Dermis blood vessel endothelial cell (primary cell): ENCODE measurements at regions not wholly inside any gene's neighbourhood (a gene's known extent, or its start where the extent isn't known, plus 50 kb on each side); places are given as distances from the start of the nearest gene placed in this dataset.
A peak's percentile ranks its signal among the peaks of the same experiment; 100 is the strongest.
"Not testable (repeated sequence)": the region's sequence is repeated elsewhere in the genome, so short reads cannot be mapped to it uniquely, and the experiment has no call there.

Experiments
- DNase-seq: peaks from one replicate; pipeline ENCODE4 v3.0.0; 2010

- DNase-seq = no peak
Measured at GRCh38 chr2:145753041-145753608, 1233.2 kb upstream of the ZEB2 start.

GRCh38 chr2:145752091-145752806 is 1232.3 kb upstream of the ZEB2 start:
- DNase-seq = peak; percentile 83

- peak; percentile 63 for DNase-seq
Measured at GRCh38 chr2:145751629-145752028, 1231.7 kb upstream of the ZEB2 start.

GRCh38 chr2:145751155-145751554 is 1231.2 kb upstream of the ZEB2 start:
- DNase-seq = peak; percentile 14

GRCh38 chr2:145750612-145751011 is 1230.7 kb upstream of the ZEB2 start:
- no peak for DNase-seq

- no peak for DNase-seq
Measured at GRCh38 chr2:145750144-145750543, 1230.2 kb upstream of the ZEB2 start.

GRCh38 chr2:145749556-145749955 is 1229.6 kb upstream of the ZEB2 start:
- DNase-seq = no peak

- DNase-seq = no peak
Measured at GRCh38 chr2:145748927-145749326, 1229.0 kb upstream of the ZEB2 start.

- no peak for DNase-seq
Measured at GRCh38 chr2:145747715-145748114, 1227.8 kb upstream of the ZEB2 start.

GRCh38 chr2:145745387-145745721 is 1225.4 kb upstream of the ZEB2 start:
- DNase-seq = not testable (repeated sequence)

GRCh38 chr2:145744541-145745386 is 1224.8 kb upstream of the ZEB2 start:
- DNase-seq = peak; percentile 65

GRCh38 chr2:145743011-145743410 is 1223.1 kb upstream of the ZEB2 start:
- no peak for DNase-seq

GRCh38 chr2:145741636-145742035 is 1221.7 kb upstream of the ZEB2 start:
- no peak for DNase-seq

- no peak for DNase-seq
Measured at GRCh38 chr2:145741181-145741580, 1221.3 kb upstream of the ZEB2 start.

- peak; percentile 79 for DNase-seq
Measured at GRCh38 chr2:145740302-145740701, 1220.4 kb upstream of the ZEB2 start.

GRCh38 chr2:145739681-145740080 is 1219.8 kb upstream of the ZEB2 start:
- DNase-seq = no peak

GRCh38 chr2:145736871-145737270 is 1217.0 kb upstream of the ZEB2 start:
- no peak for DNase-seq

GRCh38 chr2:145731467-145731866 is 1211.5 kb upstream of the ZEB2 start:
- DNase-seq = no peak

GRCh38 chr2:145729993-145730770 is 1210.3 kb upstream of the ZEB2 start:
- DNase-seq = no peak

GRCh38 chr2:145729481-145729880 is 1209.6 kb upstream of the ZEB2 start:
- no peak for DNase-seq

GRCh38 chr2:145728511-145728910 is 1208.6 kb upstream of the ZEB2 start:
- DNase-seq = no peak

- DNase-seq = no peak
Measured at GRCh38 chr2:145725876-145726275, 1206.0 kb upstream of the ZEB2 start.

GRCh38 chr2:145724311-145724898 is 1204.5 kb upstream of the ZEB2 start:
- DNase-seq = no peak
